EH (cell line): ENCODE measurements at regions not wholly inside any gene's neighbourhood (a gene's known extent, or its start where the extent isn't known, plus 50 kb on each side); places are given as distances from the start of the nearest gene placed in this dataset.
"Not testable (repeated sequence)": the region's sequence is repeated elsewhere in the genome, so short reads cannot be mapped to it uniquely, and the experiment has no call there.

ENCODE experiments used
- DNase-seq: peaks from one replicate; pipeline ENCODE4 v3.0.0-alpha.2; 2015; ENCODE audit warnings: low read depth

- DNase-seq: no peak
Measured at GRCh38 chr11:97761175-97761574, 1259.6 kb upstream of the CNTN5 start.

- no peak for DNase-seq
Measured at GRCh38 chr11:97764193-97764592, 1256.6 kb upstream of the CNTN5 start.

GRCh38 chr11:97764605-97765004 is 1256.1 kb upstream of the CNTN5 start:
- no peak for DNase-seq

GRCh38 chr11:97770570-97770969 is 1250.2 kb upstream of the CNTN5 start:
- DNase-seq: no peak

GRCh38 chr11:97772705-97773104 is 1248.0 kb upstream of the CNTN5 start:
- DNase-seq: no peak

- not testable (repeated sequence) for DNase-seq
Measured at GRCh38 chr11:97784388-97784787, 1236.4 kb upstream of the CNTN5 start.

GRCh38 chr11:97786961-97787360 is 1233.8 kb upstream of the CNTN5 start:
- DNase-seq: no peak

GRCh38 chr11:97794876-97795275 is 1225.9 kb upstream of the CNTN5 start:
- DNase-seq: no peak

GRCh38 chr11:97800891-97801290 is 1219.9 kb upstream of the CNTN5 start:
- no peak for DNase-seq

- no peak for DNase-seq
Measured at GRCh38 chr11:97814325-97814959, 1206.3 kb upstream of the CNTN5 start.

GRCh38 chr11:97815667-97816066 is 1205.1 kb upstream of the CNTN5 start:
- DNase-seq: no peak

- no peak for DNase-seq
Measured at GRCh38 chr11:97832451-97832850, 1188.3 kb upstream of the CNTN5 start.

GRCh38 chr11:97833412-97833811 is 1187.3 kb upstream of the CNTN5 start:
- no peak for DNase-seq

GRCh38 chr11:97844016-97844415 is 1176.7 kb upstream of the CNTN5 start:
- no peak for DNase-seq

GRCh38 chr11:97847730-97848129 is 1173.0 kb upstream of the CNTN5 start:
- DNase-seq: no peak

- no peak for DNase-seq
Measured at GRCh38 chr11:97850701-97851100, 1170.0 kb upstream of the CNTN5 start.

GRCh38 chr11:97854357-97854756 is 1166.4 kb upstream of the CNTN5 start:
- no peak for DNase-seq

GRCh38 chr11:97854877-97855276 is 1165.9 kb upstream of the CNTN5 start:
- no peak for DNase-seq

- no peak for DNase-seq
Measured at GRCh38 chr11:97856666-97857065, 1164.1 kb upstream of the CNTN5 start.

GRCh38 chr11:97860237-97860636 is 1160.5 kb upstream of the CNTN5 start:
- DNase-seq: no peak

GRCh38 chr11:97862021-97862420 is 1158.7 kb upstream of the CNTN5 start:
- no peak for DNase-seq

- DNase-seq: no peak
Measured at GRCh38 chr11:97865424-97866012, 1155.2 kb upstream of the CNTN5 start.

- no peak for DNase-seq
Measured at GRCh38 chr11:97871816-97872215, 1148.9 kb upstream of the CNTN5 start.

- DNase-seq: no peak
Measured at GRCh38 chr11:97880209-97880608, 1140.5 kb upstream of the CNTN5 start.
